C4-2B (cell line): ENCODE measurements at regions not wholly inside any gene's neighbourhood (a gene's known extent, or its start where the extent isn't known, plus 50 kb on each side); places are given as distances from the start of the nearest gene placed in this dataset.
A peak's percentile ranks its signal among the peaks of the same experiment; 100 is the strongest.

Source experiments
- H3K27ac ChIP-seq: fragments of 450-650 bp; 2 replicates; pipeline ENCODE4 v1.5.1; 2017
- CTCF ChIP-seq: fragments of 450-650 bp; conservative IDR thresholded peaks from 2 replicates; pipeline ENCODE4 v1.5.1; 2017; ENCODE audit warnings: mild to moderate bottlenecking
- ZFX ChIP-seq: fragments of 450-650 bp; IDR thresholded peaks from 2 replicates; pipeline ENCODE4 v1.6.1; 2017

GRCh38 chr17:73953206-73954033 lies 250.1 kb upstream of the RPL38 start:
- no peak overlapping the region for H3K27ac ChIP-seq
- TF ChIP-seq ZFX, result no peak
- TF ChIP-seq CTCF, result no peak

- no peak overlapping the region for H3K27ac ChIP-seq
- TF ChIP-seq CTCF (no peak), ZFX (no peak)
These were observed 248.5 kb upstream of the RPL38 start for GRCh38 chr17:73954951-73955350.

GRCh38 chr17:73955616-73956015 lies 247.9 kb upstream of the RPL38 start:
- TF ChIP-seq CTCF (no peak), ZFX (no peak)
- H3K27ac ChIP-seq, result no peak overlapping the region

- 0 out of 2 replicates have a peak overlapping the region, but pooled peaks have one; percentile 2 for H3K27ac ChIP-seq
- no peak for TF ChIP-seq CTCF
- TF ChIP-seq ZFX, result no peak
These were observed 247.3 kb upstream of the RPL38 start for GRCh38 chr17:73956169-73956568.

GRCh38 chr17:73956595-73957465 lies 246.6 kb upstream of the RPL38 start:
- TF ChIP-seq ZFX (no peak), CTCF (peak; percentile 73)
- 0 out of 2 replicates have a peak overlapping the region, but pooled peaks have one; percentile 2 for H3K27ac ChIP-seq

GRCh38 chr17:73957564-73957963 lies 245.9 kb upstream of the RPL38 start:
- no peak for TF ChIP-seq CTCF
- no peak for TF ChIP-seq ZFX

GRCh38 chr17:73958453-73958852 lies 245.0 kb upstream of the RPL38 start:
- TF ChIP-seq CTCF (no peak), ZFX (no peak)
- no peak overlapping the region for H3K27ac ChIP-seq

More at GRCh38 chr17:73957564-73957963, 245.9 kb upstream of the RPL38 start:
- no peak overlapping the region for H3K27ac ChIP-seq
